SU-DHL-6 (cell line): ENCODE measurements at regions not wholly inside any gene's neighbourhood (a gene's known extent, or its start where the extent isn't known, plus 50 kb on each side); places are given as distances from the start of the nearest gene placed in this dataset.

ENCODE experiments used
- EZH2phosphoT487 ChIP-seq: fragments of 200-600 bp; sonication (generic), shearing (Covaris generic); conservative IDR thresholded peaks from 2 replicates; pipeline ENCODE4 v1.6.1; 2018; ENCODE audit warnings: mild to moderate bottlenecking, antibody characterized with exemption, low read length, moderate library complexity, mixed read lengths
- TF ChIP-seq, protein P1 (sequence below): fragments of 200-600 bp; sonication (generic); IDR thresholded peaks from one replicate; pipeline ENCODE4 v1.5.1; 2017; ENCODE audit warnings: antibody characterized with exemption, mild to moderate bottlenecking, low read length, moderate library complexity; ENCODE audit not compliant: insufficient read depth, poor library complexity, severe bottlenecking

DNA sequence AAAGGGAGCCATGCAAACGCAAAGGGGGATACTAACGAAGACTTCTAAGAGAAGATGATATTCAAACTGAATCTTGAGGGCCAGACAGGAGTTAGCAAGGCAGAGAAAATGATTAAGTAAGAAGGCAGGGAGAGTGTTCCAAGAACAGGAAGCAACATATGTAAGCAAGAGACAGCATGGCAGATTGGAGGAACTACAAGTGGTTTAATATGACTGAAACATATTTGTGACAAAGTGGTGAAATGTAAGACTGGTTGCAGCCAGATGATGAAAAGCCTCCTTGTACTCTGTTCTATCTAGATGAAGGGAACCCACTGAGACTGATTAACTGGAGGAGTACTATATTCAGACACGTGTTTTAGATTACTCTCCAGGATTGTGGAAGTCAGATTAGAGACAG is 116.6 kb upstream of the DIAPH2 start:
- TF ChIP-seq, protein P1, sequence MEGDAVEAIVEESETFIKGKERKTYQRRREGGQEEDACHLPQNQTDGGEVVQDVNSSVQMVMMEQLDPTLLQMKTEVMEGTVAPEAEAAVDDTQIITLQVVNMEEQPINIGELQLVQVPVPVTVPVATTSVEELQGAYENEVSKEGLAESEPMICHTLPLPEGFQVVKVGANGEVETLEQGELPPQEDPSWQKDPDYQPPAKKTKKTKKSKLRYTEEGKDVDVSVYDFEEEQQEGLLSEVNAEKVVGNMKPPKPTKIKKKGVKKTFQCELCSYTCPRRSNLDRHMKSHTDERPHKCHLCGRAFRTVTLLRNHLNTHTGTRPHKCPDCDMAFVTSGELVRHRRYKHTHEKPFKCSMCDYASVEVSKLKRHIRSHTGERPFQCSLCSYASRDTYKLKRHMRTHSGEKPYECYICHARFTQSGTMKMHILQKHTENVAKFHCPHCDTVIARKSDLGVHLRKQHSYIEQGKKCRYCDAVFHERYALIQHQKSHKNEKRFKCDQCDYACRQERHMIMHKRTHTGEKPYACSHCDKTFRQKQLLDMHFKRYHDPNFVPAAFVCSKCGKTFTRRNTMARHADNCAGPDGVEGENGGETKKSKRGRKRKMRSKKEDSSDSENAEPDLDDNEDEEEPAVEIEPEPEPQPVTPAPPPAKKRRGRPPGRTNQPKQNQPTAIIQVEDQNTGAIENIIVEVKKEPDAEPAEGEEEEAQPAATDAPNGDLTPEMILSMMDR = no peak
- no peak for TF ChIP-seq EZH2phosphoT487
